Dermis blood vessel endothelial cell (primary cell): ENCODE measurements at regions not wholly inside any gene's neighbourhood (a gene's known extent, or its start where the extent isn't known, plus 50 kb on each side); places are given as distances from the start of the nearest gene placed in this dataset.

Source experiments
- DNase-seq: peaks from one replicate; pipeline ENCODE4 v3.0.0; 2010

DNA sequence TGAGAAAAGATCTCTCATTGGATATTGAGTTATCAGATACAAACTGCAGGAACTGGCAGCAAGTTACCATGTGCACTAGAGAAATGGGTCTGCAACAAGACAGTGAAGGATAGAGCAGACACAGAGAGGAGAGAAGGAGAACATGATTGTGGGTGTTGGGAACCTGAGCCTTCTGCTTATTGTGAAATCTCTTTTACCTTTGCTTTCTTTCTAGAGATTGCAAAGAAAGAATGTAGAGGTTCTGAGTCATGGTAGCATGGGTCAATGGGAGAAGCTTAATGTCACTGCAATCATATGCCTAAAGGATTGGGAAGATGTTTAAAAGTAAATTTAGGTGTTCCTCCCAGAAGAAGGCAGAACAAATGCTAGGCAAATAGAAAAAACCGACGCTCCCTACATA is 821.4 kb downstream of the CCSER2 start:
- DNase-seq = no peak

DNA sequence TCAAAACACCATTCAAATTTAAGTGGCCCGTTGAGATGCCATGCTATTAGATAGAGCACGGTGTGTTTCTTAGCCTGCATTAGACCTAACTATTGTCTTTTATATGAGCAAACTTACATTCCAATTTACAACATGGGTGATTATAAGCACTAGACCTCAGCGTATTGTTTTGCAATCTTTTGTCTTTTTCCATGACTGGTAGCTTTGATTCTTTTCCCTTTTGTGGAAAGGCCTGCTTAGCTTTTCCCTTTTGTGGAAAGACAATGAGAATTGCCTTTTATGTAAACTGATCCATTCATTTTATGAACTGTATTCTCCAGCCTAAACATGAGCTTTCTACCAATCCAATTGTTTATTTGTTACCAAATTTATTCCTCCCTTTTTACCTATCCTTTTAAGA is 823.1 kb downstream of the CCSER2 start:
- DNase-seq = no peak

DNA sequence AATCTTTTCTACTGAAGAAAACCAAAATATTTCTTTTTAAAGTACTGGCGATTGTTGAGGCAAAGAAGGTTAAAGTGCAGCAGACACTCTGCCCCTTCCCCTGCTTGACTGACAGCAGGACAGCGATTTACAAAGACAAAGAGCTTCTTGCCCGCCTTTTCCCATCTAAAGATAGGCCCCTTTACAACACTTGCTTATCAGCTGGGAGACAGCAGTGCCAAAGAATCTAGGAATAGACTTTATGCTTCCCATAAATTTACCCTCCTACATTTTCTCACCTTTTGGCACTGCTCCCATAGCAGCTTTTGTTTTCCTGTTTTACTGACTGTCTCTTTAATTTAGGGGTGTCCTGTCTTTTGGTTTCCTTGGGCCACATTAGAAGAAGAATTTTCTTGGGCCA is 824.1 kb downstream of the CCSER2 start:
- no peak for DNase-seq

DNA sequence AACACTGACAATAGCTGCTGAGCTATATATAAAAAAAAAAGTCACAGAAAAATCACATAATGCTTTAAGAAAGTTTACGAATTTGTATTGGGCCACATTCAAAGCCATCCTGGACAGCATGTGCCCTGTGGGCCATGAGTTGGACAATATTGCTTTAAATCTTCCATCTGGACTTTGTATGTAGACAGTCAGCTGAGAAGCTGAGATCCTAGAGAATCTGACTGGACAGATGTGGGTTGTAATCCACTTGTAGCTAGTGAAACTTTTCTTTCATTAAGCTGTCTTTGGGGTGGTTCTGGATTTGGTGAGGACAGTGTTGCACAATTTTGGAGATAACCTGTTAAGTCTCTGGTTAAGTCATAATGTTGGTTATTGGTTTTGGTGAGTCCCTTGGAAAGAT is 824.5 kb downstream of the CCSER2 start:
- DNase-seq = no peak

DNA sequence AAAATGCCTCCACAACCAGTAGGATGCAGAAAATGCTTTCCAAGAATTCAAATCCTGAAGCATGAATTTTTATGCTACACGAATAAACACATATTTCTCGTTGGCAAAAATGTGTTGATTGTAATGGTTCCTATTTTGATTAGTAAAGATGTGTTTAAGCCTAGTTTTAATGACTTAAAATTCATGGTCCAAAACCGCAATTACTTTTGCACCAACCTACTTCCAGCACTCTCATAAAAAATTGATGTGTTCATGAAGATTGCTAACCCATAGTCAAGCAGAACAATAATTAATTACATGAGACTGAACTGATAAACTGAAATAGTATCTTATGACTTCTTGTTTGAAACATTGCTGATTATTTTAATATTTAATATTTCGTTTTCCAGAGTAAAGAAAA is 828.8 kb downstream of the CCSER2 start:
- DNase-seq = no peak

DNA sequence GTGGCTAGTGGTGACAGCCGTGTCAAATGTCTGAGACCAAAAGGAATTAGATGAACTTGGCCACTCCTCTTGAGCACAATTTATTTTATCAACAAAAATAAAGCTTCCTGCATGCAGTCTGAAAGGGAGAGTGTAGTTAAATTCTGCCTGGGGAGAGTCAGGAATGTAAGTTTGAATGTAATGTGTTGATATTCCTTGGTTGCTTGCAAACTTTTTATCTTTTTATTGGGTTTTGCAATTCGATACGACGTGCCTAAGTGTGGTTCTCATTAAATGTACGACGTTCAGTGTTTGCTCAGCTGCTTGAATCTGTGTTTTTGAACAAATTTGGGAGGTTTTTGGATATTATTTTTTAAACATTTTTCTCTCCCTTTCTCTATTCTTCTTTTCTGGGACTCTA is 839.9 kb downstream of the CCSER2 start:
- no peak for DNase-seq

DNA sequence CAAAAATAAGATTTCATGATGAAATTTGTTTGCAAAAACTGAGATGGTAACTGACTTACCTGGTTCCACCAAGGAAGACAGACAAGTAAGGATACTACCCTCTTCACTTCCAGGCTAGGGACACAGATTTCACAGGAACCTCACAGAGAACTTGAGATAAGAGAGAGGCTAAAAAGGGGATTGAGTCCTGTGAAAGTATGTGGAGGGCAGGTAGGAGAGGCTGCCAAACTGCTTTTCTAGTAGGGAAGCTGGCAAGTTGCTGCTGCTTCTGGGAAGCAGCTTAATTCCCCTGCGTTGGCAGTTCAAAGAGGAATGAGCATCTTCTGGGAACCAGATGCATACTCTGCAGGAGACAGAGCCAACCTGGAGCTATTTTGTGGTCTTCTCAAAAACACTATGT is 841.6 kb downstream of the CCSER2 start:
- DNase-seq = no peak

DNA sequence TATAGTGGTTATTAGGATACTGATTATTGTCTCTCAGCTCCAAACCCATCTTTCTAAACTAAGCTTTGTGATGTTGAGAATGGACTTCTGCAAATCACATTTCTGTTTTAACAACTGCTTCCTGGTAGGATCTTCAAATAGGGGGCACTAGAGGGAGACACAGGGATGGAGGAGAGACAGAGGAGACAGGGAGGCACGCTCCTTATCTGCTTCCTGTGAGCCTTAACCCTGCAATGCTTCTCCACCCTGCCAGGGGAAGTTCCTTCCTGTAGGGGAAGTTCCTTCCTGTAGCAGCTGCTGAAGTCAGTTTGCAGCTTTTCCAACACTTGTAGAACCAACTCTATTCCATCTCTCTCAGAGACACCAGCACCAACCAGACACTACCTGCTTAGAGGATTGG is 847.2 kb downstream of the CCSER2 start:
- DNase-seq = no peak

DNA sequence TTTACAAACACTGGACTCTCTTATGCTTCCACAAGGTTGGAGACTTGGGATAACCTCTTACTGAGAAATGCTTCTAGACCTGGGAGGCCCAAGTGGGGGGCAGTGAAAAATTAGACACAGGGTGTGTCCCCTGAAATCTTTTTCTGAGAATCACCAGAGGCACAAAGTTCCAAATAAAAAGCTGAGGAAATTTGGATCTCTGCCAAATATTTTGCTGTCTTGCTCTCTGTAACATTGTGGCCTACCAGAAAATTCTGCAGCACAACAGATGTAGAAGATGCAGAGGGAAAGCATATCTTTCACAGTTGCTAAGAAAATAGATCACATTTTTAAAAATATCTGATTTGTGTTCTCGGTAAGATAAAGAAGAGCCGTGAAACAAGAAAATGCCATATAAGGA is 849.4 kb downstream of the CCSER2 start:
- DNase-seq = no peak

DNA sequence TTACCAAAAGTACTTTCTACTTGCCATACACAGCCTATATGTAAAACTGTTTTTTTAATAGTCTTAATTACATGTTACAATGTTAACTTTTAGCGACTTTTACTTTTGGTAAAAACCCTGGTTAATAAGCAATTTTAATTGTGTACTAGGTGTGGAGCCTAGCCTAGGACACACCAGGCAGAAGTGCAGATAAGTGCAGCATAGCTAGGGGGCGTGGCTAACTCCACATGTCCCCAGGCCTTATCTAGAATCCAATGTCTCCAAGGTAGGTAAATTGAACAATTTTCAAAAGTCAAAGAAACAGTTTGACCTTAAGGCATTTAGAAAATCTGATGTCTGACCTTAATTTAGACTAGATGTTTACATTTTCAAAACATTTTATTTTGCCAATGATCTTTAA is 858.7 kb downstream of the CCSER2 start:
- no peak for DNase-seq

DNA sequence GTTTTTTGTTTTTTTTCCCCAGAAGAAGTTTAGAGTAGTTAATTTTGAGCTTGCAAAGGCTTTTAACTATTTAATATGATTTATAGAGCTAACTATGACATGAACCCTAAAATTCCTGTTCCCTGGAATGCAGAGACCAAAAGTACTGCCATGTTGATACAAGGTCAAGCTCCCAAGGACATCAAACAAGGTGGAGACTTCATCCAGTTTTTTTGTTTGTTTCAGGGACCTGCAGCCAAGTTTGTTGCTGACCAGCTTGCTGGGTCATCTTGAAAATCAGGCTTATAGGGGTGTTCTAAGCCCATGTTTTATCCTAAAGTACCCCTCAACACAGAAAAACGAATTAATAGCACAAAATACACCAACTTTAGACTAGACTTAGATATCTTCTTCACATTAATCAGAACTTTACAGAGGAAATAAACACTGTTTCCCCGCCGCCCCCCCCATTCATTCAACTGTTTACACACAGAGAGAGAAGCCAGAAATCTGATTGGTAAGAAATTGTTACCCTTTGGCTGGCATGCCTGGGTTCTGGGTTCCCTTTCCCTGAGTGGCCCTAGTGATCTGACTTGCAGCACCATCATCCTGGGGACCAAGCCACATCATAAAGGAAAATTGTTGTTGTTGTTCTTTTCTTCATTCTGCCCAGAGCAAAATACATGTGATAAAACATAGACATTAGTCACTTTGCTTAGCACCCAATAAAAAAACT is 860.5 kb downstream of the CCSER2 start:
- DNase-seq = no peak

DNA sequence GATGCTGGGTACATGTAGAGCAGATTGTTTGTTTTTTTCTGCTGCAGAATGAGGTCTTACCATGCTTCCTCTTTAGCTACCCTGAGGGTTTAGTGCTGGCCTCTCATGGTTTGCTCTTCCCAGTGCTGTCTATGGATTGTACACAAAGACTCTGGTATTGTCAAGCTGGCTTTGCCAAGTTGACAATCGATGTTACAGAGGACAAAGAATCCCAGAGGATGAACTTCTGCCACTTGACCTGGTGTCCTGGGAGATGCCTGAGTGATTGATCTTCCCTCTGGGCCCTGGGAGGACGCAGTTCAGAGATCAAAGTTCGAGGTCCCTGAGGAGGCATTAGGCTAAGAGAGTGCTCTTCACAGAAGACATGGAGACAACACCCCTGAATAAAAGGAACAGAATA is 865.4 kb downstream of the CCSER2 start:
- no peak for DNase-seq

DNA sequence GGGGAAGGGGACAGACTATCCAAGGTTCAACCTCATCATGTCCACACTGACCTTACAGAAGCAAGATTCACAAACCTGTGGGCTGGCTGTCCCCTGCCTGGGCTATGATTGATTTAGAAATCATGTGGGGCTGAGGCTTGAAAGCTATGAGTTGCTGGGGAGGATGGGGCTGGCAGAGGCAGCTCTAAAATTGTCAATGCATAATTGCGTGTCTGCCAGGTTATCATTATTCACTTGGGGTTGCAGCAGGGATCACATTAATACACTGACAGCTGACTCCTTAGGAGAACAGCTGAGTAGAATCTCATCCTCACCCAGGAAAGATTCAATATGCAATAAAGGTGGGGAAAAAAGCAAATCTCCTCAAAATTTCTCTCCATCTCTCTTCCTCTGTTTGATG is 866.3 kb downstream of the CCSER2 start:
- no peak for DNase-seq

DNA sequence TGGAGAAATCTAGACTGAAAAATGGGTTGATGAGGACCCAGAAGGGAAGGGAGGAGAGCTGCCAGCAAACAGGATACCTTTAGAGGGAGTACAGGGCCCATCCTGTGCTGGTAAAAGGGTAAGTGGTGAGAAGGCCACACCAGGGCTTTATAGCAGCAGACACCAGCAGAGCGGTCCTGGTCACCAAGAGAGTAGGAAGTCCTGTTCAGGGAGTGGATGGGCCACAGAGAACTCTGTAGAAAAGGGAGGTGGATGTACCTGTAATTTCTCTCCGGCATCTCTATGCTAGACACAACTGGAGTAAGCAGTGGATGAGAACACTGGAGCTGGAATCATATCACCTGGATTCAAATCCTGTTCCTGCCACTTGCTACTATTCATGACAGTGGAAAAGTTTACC is 867.2 kb downstream of the CCSER2 start:
- DNase-seq = no peak

DNA sequence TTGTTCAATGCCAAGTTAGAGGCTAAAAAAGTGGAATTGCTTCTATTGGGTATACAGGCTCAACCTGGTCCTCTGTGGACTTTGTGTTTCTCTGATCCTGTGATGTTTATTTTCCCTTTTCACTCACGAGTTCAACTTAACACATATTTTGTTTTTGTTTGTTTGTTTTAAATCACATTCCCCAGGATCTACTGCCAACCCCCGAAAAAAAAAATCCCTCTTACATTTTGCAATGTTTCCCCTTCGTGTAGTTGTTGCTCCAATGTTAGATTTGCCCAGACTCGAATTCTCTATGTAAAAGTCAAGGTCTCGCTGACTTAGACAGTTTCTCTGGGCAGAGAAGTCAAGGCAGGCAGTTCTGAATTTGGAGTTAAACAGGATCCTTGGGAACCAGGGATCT is 876.4 kb downstream of the CCSER2 start:
- DNase-seq = no peak

DNA sequence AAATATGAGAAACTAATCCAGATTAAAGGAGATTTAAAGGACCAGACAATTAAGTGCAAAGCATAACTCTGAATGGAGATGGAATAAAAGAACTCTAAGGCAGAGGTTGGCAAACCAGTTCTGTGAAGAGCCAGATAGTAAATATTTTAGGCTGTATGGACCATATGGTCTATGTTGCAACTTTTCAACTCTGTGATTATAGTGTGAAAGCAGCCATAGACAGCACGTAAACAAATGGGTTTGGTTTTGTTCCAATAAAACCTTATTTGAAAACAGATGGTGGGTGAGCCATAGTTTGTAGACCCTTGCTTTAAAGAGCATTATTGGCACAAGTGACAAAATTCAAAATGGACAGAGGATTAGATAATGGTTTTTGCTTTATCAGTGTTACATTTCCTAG is 884.1 kb downstream of the CCSER2 start:
- no peak for DNase-seq

DNA sequence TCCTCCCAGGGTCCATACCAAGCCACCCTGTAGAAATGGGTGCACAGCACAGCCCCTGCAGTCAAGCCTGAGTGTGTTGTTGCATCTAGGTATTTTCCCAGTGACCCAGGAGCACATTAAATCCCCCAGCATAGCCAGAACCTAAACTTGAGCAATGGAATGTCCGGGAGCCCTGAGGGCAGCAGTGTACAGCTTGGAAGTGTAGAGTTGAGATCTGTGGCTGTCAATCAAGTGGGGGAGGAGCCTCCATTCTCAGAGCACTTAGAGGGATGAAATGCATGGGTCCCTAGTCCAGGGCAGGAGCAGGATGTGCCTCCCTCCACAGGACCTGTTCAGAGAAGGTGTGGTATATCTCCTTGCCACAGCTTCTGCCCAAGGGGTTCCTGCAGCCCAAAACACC is 885.1 kb downstream of the CCSER2 start:
- no peak for DNase-seq

DNA sequence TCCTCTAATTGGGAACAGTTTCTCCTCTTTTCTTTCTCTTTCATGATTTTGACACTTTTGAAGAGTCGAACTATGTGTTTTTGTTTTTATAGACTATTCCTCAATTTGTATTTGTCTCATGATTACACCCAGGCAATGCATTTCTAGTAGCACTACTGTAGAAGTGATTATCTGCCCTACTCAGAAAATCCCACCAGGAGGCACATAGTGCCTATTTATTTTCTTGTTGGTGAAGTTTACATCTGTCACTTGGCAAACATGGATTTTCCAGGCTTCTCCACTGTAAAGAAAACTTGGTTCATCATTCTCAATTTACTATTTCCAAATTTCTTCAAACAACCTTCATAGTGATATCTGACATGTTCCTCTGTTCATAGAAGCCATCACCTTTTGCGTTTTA is 893.9 kb downstream of the CCSER2 start:
- no peak for DNase-seq

DNA sequence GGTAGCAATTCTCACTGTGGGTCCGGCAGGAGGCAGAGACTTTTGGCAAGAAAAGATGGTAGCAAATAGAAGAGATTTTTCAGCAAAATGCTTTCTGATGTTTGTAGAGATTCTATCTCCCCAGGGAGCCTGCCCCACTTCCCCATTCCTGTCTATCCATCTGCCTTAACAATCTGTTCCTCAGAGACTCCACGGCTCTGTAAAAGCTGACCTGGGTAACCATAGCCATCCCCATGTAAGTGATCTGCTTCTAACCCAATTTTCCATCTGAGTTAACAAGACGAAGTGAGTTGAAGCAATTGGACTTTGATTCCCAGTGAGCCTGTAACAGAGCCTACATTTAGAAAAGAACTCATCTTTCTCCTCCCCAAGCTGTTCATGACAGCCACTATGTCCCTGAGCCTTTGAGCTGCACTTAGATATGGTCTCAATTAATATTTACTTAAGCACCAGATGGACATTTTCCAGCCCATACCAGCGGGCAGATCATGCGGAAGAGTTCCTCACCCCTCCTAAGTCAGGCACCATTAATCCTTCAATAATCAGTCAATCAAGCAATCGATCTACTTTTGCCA is 896.1 kb downstream of the CCSER2 start:
- no peak for DNase-seq

DNA sequence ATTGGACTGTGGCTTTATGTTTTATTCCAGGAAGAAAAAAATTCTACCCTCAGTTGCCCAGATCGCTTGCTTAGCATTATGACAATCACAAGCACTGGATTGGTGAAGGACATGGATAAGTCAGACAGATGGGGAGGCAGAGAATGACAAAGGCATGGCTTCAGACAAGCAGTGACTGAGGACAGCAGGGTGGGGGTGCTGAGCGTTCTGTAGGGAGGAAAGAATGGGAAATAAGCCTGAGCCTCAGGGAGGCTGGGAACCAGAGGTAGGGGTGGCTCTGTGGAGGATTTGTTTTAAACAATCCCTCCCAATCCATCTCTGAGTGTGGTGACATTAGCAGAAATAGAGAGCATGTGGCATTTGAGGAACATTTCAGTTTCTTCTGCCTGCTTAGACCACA is 896.9 kb downstream of the CCSER2 start:
- no peak for DNase-seq

DNA sequence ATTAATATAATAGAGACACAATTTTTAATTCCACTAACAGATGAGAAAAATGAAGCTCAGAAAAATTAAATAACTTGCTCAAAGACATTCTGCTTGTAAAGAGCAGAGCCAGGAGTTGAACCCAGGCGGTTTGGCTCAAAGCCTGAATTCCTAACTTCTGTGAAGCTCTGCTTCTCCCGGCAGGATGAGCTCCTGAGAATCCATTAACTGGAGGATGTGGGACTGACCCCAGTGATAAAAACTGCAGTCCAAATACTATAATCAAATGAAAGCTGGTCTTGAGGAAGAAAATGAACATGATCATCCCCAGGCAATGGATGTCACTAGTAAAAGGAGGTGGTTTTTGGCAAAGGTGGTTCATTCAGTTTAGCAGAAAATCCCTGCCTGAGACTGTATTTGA is 898.2 kb downstream of the CCSER2 start:
- no peak for DNase-seq

DNA sequence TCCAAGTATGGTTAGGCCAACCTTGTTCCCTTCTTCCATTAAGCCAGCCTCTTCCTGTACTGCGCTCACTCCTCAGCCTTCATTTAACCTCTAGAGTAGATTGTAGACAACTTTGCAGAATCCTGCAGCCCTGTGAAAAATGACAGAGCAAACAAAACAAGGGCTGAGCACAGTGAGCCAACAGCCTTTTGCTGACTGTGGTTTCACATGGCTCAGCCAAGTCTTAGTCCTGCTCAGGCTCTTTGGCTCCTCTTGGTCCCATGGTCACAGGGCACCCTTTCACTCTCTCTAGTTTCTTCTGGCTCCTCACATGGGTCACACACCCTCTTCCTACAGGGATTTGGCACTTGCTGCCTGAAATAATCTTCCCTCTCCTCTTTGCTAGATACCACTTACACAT is 900.3 kb downstream of the CCSER2 start:
- DNase-seq = no peak

DNA sequence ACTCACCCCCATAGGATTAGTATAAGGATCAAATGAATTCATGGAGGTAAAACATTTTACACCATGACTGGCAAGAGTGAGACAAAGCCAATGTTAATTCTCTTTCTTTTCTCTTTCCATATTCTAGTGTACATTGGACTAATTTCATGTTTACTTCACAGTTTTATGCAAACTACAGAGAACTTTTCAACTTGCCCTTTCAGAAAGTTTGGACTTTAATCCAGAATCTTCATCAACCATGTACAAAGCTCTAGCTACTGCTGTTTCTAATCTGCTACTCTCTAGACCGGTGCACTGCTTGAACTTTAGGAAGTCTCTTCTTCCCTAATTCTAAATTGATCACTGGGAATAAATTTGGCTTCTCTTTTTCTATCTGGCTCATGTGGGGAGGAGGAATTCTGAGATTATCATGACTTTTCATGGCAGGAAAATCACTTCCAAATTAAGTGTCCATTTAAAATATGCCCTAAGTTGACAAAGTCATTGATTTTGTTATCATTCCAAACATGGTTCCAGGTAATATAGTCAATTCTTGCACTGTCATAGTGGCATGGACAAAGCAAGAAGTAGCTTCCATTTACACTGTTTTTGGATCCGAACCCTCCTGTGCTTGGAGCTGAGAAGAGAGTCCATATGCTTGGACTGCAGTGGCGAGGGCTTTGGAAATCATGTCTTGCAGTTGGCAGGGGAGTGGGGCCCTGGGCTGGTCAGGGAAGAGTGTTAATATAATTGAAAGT is 903.3 kb downstream of the CCSER2 start:
- no peak for DNase-seq

DNA sequence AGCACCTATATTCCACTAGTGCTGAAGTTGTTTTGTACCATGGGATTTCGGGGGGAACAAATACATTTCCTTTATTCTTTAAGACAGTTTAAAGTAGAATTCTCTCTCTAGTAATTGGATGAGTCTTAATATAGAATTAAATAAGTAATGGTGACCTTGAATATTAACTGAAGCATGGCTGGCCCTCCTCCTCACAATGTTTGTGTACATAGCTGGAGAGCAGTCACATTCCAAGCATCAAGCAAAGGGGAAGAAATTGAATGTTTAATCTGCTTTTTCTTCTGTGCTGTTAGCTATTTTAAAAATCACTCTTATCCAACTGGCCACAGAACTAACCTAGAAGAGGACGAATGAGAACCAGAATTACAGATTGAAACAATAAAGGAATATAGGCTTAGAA is 906.9 kb downstream of the CCSER2 start:
- DNase-seq = no peak
